ENCODE measurements at regions not wholly inside any gene's neighbourhood (a gene's known extent, or its start where the extent isn't known, plus 50 kb on each side); places are given as distances from the start of the nearest gene placed in this dataset.

GRCh38 chr9:82320566-82320965, 332.0 kb downstream of the SPATA31D1 start:
- Histone ChIP-seq H3K27me3 (ENCODE audit: control insufficient read depth in 2 of 2, insufficient read depth in 2 of 2, low read length in 2 of 2) (no peaks in the 10 kb centered on the region), H3K79me2 (ENCODE audit: control insufficient read depth, insufficient read depth, low read length) (no peaks in the 10 kb centered on the region), H3K9me3 (replicated peaks; ENCODE audit: control insufficient read depth, insufficient read depth, low read depth, low read length) (no peaks in the 10 kb centered on the region), H2AFZ (ENCODE audit: low read depth, low read length) (no peak overlapping the region), H3K27ac (ENCODE audit: extremely low read depth, low read depth, low read length) (no peak overlapping the region), H4K20me1 (replicated peaks; ENCODE audit: control insufficient read depth, insufficient read depth, low read length) (no peaks in the 10 kb centered on the region), H3K9ac (ENCODE audit: insufficient read depth in 1 of 2, low read depth in 2 of 2, low read length in 2 of 2) (no peak overlapping the region), H3K4me2 (ENCODE audit: insufficient read depth, low read length) (no peak overlapping the region), H3K4me3 (no peak overlapping the region), H3K4me1 (replicated peaks in 1 of 2; ENCODE audit: control insufficient read depth in 2 of 2, insufficient read depth in 2 of 2, low read length in 2 of 2) (no peaks in the 10 kb centered on the region), H3K36me3 (ENCODE audit: control insufficient read depth, insufficient read depth, low read length) (no peaks in the 10 kb centered on the region), H3K9me1 (ENCODE audit: control insufficient read depth, insufficient read depth, low read length) (no peaks in the 10 kb centered on the region)
- POLR2A ChIA-PET: no interaction called here
- FAIRE-seq: no peak
- TF ChIP-seq ZNF717 (CRISPR knock-in tag; IDR thresholded peaks at IDR 0.05): no peak
- no peak for TF ChIP-seq ZBTB33 (CRISPR knock-in tag; IDR thresholded peaks at IDR 0.05)
- TF ChIP-seq NELFE (IDR thresholded peaks at IDR 0.05; ENCODE audit: insufficient read depth, insufficient read length): no peak
- TF ChIP-seq ESRRB (CRISPR knock-in tag; IDR thresholded peaks at IDR 0.05; ENCODE audit: borderline replicate concordance): no peak
- no peak for TF ChIP-seq NR3C1 (CRISPR knock-in tag; IDR thresholded peaks at IDR 0.05)
- TF ChIP-seq TCF7L2 (IDR thresholded peaks at IDR 0.05; ENCODE audit: low read depth, low read length): no peak
- no peak for TF ChIP-seq SREBF1 (IDR thresholded peaks at IDR 0.05; ENCODE audit: borderline replicate concordance, low read depth, low read length)
- TF ChIP-seq TEAD2 (tag; IDR thresholded peaks at IDR 0.05): no peak
- no peak for TF ChIP-seq MEF2A (IDR thresholded peaks at IDR 0.05; ENCODE audit: control insufficient read depth, low read depth, low read length)
- no peak for TF ChIP-seq ETV5 (CRISPR knock-in tag; IDR thresholded peaks at IDR 0.05; ENCODE audit: low read depth)
- no peak for TF ChIP-seq TOE1 (IDR thresholded peaks at IDR 0.05; ENCODE audit: borderline replicate concordance)
- TF ChIP-seq TOE1 (CRISPR knock-in tag; IDR thresholded peaks at IDR 0.05; ENCODE audit: borderline replicate concordance, low read depth): no peak
- no peak for TF ChIP-seq ZBTB17 (CRISPR knock-in tag; IDR thresholded peaks at IDR 0.05)
- TF ChIP-seq KHSRP (IDR thresholded peaks at IDR 0.05): no peak
- no TSS peak for BruUV-seq (replicated peaks)
- in situ Hi-C loops (cut with MboI) (no loop called here), intact Hi-C loops (cut with micrococcal nuclease) (no loop called here)
- no peak for DNase-seq (ENCODE audit: extremely low read depth in 1 of 4, low spot score in 3 of 4)
- ATAC-seq: no peak
- 0% methylated on average over 1 of the region's 1 CpG for WGBS (ENCODE audit: insufficient coverage, low coverage, missing lambda C conversion rate)
- CTCF ChIA-PET (ENCODE audit: low intra/inter-chr PET ratio): no interaction called here

Data from K562 (cell line).